Stimulated activated CD4-positive, alpha-beta T cell treated with anti-CD3 and anti-CD28 coated beads, Interleukin-12 subunit alpha, Interleukin-12 subunit beta, amount 100 ng/mL, for 24 hours (primary cell): ENCODE measurements at regions not wholly inside any gene's neighbourhood (a gene's known extent, or its start where the extent isn't known, plus 50 kb on each side); places are given as distances from the start of the nearest gene placed in this dataset.
"Not testable (repeated sequence)": the region's sequence is repeated elsewhere in the genome, so short reads cannot be mapped to it uniquely, and the experiment has no call there.

Experiments
- DNase-seq, 2 experiments: peaks; one replicate each; pipeline ENCODE4 v3.0.0-alpha.2; 2020; ENCODE audit warnings: low read depth in 2 of 2

DNA sequence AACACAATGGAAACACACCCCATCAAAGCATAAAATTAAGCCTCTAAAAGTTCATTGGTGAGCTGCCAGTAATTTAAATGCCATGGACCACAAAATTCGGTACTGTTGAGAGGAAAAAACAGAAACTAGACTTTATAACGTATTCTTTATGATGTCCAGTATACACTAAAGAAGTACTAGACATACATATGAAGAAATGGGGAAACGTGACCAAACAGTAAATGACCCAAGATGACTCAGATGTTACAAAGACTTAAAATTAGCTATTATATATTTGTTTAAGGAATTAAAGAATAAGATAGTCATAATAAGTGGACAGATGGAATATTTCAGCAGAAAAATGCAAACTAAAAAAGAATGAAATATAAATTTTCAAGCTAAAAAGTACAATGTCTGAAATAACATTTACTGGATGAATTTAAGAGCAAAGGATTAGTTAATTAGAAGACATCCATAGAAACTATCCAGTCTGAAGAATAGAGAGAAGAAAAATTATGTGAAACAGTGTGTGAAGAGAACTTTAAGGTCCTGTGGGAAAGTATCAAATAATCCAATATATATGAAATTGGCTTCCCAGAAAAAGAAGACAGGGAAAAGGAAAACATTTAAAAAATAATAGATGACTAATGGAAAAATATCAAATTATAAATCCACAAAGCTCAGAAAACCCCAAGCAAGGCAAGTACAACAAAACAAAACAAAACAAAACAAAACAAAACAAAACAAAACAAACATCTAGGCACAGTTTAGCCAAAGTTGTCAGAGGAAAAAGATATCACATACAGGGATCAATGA, 69.4 kb downstream of the SAMD9 start:
- no peak for DNase-seq

GRCh38 chr7:93047514-93048099, 70.2 kb downstream of the SAMD9 start:
- no peak for DNase-seq

GRCh38 chr7:93046641-93047040, 71.1 kb downstream of the SAMD9 start:
- no peak for DNase-seq

GRCh38 chr7:93044147-93044810, 73.5 kb downstream of the SAMD9 start:
- no peak for DNase-seq

DNA sequence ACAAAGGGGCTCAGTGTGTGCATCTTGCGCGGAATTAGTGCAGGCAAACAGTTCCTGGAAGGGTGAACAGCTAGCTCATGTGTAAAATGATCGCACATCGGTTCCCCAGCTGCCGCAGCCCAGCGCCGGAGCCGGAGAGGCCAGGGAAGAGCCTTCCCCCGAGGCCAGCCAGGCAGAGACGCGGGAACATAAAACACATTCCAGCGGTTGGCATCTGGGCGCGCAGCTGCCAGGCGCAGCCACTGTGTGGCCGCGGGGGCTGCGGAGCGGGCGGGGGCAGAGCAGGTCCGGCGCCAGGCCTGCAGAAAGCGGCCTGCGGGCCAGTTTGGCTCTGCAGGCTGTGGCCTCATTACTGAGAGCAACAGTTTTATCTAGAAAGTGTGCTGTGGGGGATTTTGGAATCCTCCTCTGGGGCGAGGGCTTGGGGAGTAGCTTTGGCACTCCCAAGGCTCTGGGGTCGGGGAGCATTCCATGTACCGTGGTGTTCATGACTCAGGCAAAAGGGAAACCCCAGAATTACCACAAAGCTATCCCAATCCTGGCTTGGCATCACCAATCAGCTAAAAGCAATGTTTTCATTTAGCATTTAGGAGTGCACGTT, 74.3 kb downstream of the SAMD9 start:
- DNase-seq = no peak

DNA sequence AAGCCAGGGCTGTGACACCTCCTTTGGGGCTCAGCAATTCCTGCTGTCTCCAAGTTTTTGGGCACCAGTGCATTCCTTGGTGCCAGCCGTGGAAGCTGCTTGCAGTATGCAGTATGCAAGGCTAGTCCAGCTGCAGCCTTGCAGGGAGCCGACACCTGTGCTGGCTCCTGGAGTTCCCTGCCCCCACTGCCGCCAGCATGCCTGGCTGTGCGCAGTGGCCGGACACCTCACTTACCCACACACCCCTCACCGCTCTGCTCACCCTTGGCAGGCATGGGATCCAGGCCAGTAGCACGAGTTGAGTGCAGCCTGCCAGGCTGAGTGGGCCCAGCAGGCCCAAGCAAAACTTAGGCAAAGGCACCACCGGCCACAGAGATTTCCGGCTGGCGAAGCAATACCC, 77.4 kb downstream of the SAMD9 start:
- no peak for DNase-seq

- DNase-seq = no peak
These were observed 78.0 kb downstream of the SAMD9 start for GRCh38 chr7:93039786-93040185.

DNA sequence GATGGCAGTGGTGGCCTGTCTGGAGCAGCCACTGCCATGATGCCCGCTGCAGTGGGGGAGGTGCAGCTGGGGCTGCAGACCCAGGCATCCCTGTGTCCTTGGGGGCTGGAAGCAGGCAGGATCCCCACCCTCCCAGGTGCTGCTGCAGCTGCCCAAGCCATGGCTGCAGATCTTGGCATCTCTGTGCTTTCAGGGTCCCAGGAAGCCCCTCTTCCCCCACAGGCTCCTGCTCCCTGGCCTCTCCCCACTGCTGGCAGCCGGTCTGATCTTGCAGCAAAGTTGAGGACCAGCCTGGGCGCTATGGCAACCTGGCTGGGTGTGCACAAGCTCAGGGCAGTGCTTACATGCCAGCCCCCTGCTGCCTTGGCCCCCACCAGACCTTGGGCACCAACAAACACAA, 78.5 kb downstream of the SAMD9 start:
- DNase-seq = no peak

DNA sequence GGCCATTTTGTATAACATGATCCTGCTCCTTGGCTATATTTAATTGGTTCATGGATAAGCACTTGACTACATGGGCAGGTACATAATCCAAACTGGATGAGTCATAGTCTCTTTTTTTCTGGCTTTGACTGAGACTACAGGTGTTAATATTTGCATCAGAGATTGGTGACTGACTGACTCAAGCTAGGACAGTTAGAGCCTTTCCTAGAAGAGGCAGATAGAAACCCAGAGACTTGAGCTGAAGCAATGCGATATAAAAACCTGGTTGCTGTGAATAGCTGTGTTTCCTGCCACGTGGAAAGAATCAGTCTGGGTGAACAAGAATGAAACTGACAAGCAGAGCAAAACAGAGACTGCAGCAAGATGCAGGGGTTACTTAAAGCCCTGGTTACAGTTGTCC, 81.0 kb downstream of the SAMD9 start:
- no peak for DNase-seq

DNA sequence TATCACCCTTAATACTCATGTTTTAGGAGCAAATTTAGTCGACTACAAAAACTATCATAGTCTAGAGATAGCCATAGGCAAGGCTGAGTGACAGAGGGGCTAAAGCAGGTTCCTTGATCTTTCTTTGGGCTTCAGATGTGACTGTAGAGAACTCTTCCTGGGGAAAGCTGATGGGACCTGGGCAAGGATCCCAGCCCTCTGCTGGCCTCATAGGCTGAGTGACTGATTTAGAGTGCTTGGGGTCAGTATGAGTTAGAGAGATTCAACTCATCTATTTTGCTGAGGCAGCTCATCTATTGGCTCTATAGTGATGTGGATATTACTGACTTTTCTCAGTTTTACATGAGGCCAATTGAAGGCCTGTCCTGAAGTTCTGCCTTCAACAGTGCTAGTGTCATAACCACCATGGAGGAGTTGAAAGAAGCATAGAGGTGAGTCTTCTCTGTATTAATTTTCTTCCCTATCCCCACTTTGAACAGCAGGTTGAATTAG, 81.6 kb downstream of the SAMD9 start:
- DNase-seq = no peak

GRCh38 chr7:93031795-93032194, 86.0 kb downstream of the SAMD9 start:
- DNase-seq = no peak

GRCh38 chr7:93030605-93031225, 87.1 kb downstream of the SAMD9 start:
- DNase-seq = no peak

GRCh38 chr7:93029056-93029455, 88.7 kb downstream of the SAMD9 start:
- DNase-seq = no peak

- no peak for DNase-seq
These were observed 89.2 kb downstream of the SAMD9 start for GRCh38 chr7:93028610-93029009.

DNA sequence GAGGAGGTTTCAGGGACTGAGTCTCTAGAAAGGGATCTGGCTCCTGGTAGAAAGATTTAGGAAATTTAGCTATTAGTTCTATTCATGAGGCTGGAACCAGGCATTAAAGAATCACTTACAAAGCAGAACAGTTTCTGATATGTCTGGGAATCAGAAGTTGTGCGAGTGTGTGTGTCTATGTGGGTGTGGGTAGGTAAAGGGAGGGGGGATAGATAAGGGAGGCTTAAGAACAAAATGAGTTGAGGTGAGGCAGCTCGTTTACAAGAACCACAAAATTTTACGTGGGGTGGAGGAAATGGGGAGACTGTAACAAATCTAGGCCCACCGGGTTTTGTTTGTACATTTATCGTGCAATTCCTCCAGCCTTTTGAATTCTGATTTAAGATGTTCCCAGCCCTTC, 90.7 kb downstream of the SAMD9 start:
- no peak for DNase-seq

GRCh38 chr7:93026425-93026824, 91.4 kb downstream of the SAMD9 start:
- no peak for DNase-seq

GRCh38 chr7:93025389-93025788, 92.4 kb downstream of the SAMD9 start:
- no peak for DNase-seq

- DNase-seq = not testable (repeated sequence)
These were observed 94.8 kb downstream of the SAMD9 start for GRCh38 chr7:93022931-93023478.

GRCh38 chr7:93021748-93022147, 96.0 kb downstream of the SAMD9 start:
- DNase-seq = no peak

DNA sequence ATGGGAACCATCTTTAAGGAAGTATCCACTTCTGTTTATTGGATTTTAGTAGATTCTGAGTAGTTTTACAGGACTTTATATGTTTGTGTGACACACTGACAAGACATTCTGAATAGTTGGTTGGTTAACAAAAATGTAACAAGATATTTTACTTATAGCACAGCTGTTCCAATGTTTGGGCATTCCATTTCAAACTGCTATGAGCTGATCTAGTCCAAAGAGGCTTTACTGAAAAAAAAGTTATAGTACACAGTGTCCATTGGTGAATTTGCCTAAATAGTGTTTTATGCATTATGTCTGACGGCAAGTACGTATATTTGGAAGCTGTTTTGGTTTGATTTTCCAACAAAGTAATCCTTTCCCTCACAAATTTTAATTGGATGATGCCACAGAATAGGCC, 99.1 kb downstream of the SAMD9 start:
- DNase-seq = no peak

- no peak for DNase-seq
These were observed 100.9 kb downstream of the SAMD9 start for GRCh38 chr7:93016681-93017381.
